Fibroblast of skin of right biceps (primary cell): ENCODE measurements at regions not wholly inside any gene's neighbourhood (a gene's known extent, or its start where the extent isn't known, plus 50 kb on each side); places are given as distances from the start of the nearest gene placed in this dataset.
A peak's percentile ranks its signal among the peaks of the same experiment; 100 is the strongest.
"Not testable (repeated sequence)": the region's sequence is repeated elsewhere in the genome, so short reads cannot be mapped to it uniquely, and the experiment has no call there.

ENCODE experiments used
- DNase-seq: peaks from one replicate; pipeline ENCODE4 v3.0.0-alpha.2; 2013

- no peak for DNase-seq
Observed at GRCh38 chr7:89621925-89622641, 532.2 kb upstream of the STEAP1 start.

GRCh38 chr7:89623018-89623672 is 531.1 kb upstream of the STEAP1 start:
- DNase-seq = peak; percentile 39

GRCh38 chr7:89624155-89624554 is 530.1 kb upstream of the STEAP1 start:
- not testable (repeated sequence) for DNase-seq

- no peak for DNase-seq
Observed at GRCh38 chr7:89648509-89648908, 505.8 kb upstream of the STEAP1 start.

- DNase-seq = no peak
Observed at GRCh38 chr7:89655946-89656345, 498.3 kb upstream of the STEAP1 start.

- DNase-seq = no peak
Observed at GRCh38 chr7:89661876-89662275, 492.4 kb upstream of the STEAP1 start.

GRCh38 chr7:89666136-89666835 is 488.0 kb upstream of the STEAP1 start:
- DNase-seq = no peak

GRCh38 chr7:89680161-89680560 is 474.1 kb upstream of the STEAP1 start:
- DNase-seq = no peak

GRCh38 chr7:89681448-89681847 is 472.8 kb upstream of the STEAP1 start:
- DNase-seq = no peak

- DNase-seq = no peak
Observed at GRCh38 chr7:89685287-89685686, 469.0 kb upstream of the STEAP1 start.

GRCh38 chr7:89687211-89687610 is 467.1 kb upstream of the STEAP1 start:
- DNase-seq = no peak

GRCh38 chr7:89695241-89695640 is 459.0 kb upstream of the STEAP1 start:
- DNase-seq = no peak

- no peak for DNase-seq
Observed at GRCh38 chr7:89714131-89714530, 440.1 kb upstream of the STEAP1 start.

GRCh38 chr7:89718941-89719340 is 435.3 kb upstream of the STEAP1 start:
- DNase-seq = not testable (repeated sequence)

- DNase-seq = no peak
Observed at GRCh38 chr7:89728481-89728880, 425.8 kb upstream of the STEAP1 start.

GRCh38 chr7:89731751-89732445 is 422.4 kb upstream of the STEAP1 start:
- no peak for DNase-seq

GRCh38 chr7:89738549-89738948 is 415.7 kb upstream of the STEAP1 start:
- DNase-seq = no peak

GRCh38 chr7:89757910-89758309 is 396.4 kb upstream of the STEAP1 start:
- DNase-seq = no peak

- DNase-seq = no peak
Observed at GRCh38 chr7:89760690-89761089, 393.6 kb upstream of the STEAP1 start.

GRCh38 chr7:89761173-89761572 is 393.1 kb upstream of the STEAP1 start:
- no peak for DNase-seq

GRCh38 chr7:89770161-89770560 is 384.1 kb upstream of the STEAP1 start:
- DNase-seq = no peak

GRCh38 chr7:89771003-89771636 is 383.1 kb upstream of the STEAP1 start:
- DNase-seq = no peak

- DNase-seq = no peak
Observed at GRCh38 chr7:89772276-89772675, 382.0 kb upstream of the STEAP1 start.
